ENCODE measurements at regions not wholly inside any gene's neighbourhood (a gene's known extent, or its start where the extent isn't known, plus 50 kb on each side); places are given as distances from the start of the nearest gene placed in this dataset.

DNA sequence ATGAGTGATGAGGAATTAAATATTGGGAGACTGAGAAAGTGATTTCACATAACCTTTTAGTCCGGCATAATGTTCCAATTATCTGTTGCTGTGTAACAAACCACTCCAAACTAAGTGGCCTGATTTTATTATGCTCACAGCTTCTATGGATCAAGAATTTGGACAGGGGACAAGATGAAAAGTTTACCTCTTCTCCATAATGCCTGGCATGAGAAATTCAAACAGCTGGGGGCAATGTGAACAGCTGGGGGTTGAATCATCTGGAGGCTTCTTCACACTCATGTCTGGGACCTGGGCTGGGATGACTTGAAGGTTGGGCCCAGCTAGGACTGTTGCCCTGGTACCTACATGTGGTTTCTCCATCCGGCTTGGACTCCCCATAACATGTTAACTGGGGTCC, 99.4 kb upstream of the DRD2 start:
- TF ChIP-seq, protein P1, sequence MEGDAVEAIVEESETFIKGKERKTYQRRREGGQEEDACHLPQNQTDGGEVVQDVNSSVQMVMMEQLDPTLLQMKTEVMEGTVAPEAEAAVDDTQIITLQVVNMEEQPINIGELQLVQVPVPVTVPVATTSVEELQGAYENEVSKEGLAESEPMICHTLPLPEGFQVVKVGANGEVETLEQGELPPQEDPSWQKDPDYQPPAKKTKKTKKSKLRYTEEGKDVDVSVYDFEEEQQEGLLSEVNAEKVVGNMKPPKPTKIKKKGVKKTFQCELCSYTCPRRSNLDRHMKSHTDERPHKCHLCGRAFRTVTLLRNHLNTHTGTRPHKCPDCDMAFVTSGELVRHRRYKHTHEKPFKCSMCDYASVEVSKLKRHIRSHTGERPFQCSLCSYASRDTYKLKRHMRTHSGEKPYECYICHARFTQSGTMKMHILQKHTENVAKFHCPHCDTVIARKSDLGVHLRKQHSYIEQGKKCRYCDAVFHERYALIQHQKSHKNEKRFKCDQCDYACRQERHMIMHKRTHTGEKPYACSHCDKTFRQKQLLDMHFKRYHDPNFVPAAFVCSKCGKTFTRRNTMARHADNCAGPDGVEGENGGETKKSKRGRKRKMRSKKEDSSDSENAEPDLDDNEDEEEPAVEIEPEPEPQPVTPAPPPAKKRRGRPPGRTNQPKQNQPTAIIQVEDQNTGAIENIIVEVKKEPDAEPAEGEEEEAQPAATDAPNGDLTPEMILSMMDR (IDR thresholded peaks at IDR 0.05; ENCODE audit: low read depth, low read length) = no peak
- no peak for DNase-seq (ENCODE audit: extremely low read depth, low read depth)

DNA sequence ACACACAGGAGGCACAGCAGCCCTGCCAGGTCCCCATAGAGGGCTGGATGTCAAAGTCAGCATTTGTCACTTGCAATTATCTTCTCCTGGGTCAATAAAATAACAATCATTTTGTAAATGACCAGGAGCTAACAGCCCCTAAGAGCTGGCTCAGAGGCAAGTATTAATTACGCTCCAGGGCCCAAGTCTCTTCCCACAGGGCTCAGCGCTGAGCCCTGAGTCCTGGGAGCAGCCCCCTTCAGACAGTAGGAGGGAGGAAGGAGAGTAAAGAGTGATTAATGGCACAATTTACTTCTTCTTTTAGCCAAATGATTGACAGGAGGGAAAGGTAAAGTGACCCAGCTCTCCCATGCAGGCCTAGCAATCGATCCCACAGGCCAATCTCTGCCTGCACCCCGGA, 99.0 kb upstream of the DRD2 start:
- DNase-seq (ENCODE audit: extremely low read depth, low read depth) = no peak

GRCh38 chr11:113572136-113572735, 97.0 kb upstream of the DRD2 start:
- DNase-seq (ENCODE audit: extremely low read depth, low read depth) = no peak
- TF ChIP-seq, protein P1 (IDR thresholded peaks at IDR 0.05; ENCODE audit: low read depth, low read length) = no peak

More for the DNA sequence above, 99.0 kb upstream of the DRD2 start:
- TF ChIP-seq, protein P1 (IDR thresholded peaks at IDR 0.05; ENCODE audit: low read depth, low read length) = no peak

GRCh38 chr11:113571531-113571930, 96.3 kb upstream of the DRD2 start:
- TF ChIP-seq, protein P1 (IDR thresholded peaks at IDR 0.05; ENCODE audit: low read depth, low read length) = no peak
- DNase-seq (ENCODE audit: extremely low read depth, low read depth) = no peak

DNA sequence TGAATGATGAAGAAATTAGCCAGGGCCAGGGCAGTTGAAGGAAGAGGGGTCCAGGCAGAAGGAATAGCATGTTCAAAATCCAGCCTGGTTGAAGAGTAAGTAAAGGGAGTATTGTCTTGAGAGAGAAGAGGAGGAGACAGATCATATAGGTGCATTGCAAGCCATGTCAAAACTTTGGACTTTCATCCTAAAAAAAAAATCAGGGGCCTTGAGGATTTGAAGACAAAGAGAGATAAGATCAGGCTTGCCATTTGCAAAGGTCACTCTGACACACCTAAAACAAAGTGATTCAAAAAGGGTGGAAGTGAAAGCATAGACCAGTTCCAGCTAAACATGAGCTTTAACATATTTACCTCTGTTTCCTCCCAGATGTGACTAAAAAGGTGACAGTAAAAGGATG, 95.7 kb upstream of the DRD2 start:
- TF ChIP-seq, protein P1 (IDR thresholded peaks at IDR 0.05; ENCODE audit: low read depth, low read length) = no peak
- no peak for DNase-seq (ENCODE audit: extremely low read depth, low read depth)

GRCh38 chr11:113569391-113569790, 94.2 kb upstream of the DRD2 start:
- TF ChIP-seq, protein P1 (IDR thresholded peaks at IDR 0.05; ENCODE audit: low read depth, low read length) = no peak
- DNase-seq (ENCODE audit: extremely low read depth, low read depth) = no peak

DNA sequence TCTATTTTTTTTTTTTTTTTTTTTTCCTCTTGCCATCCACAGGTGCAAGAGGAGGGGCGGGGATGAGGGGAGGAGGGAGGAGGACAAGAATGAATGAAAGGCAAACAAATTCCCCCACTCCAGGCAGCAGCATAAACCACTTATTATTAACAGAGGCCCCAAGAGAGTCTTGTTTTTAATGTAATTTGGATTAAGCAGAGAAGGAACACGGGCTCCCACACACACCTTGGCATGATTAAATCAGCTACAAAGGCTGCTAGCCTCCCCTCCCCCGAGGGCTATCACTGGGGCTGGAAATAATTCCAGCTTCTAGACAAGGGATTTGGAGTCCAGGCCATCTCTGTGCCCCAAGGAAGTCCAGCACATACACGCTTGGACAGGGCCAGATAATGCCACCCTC, 93.4 kb upstream of the DRD2 start:
- TF ChIP-seq, protein P1 (IDR thresholded peaks at IDR 0.05; ENCODE audit: low read depth, low read length) = no peak
- DNase-seq (ENCODE audit: extremely low read depth, low read depth) = no peak

All from AG09319 (cell line).